ENCODE measurements at regions not wholly inside any gene's neighbourhood (a gene's known extent, or its start where the extent isn't known, plus 50 kb on each side); places are given as distances from the start of the nearest gene placed in this dataset.

- no peak for DNase-seq
Measured at GRCh38 chr5:114644576-114644975, 282.7 kb downstream of the KCNN2 start.

GRCh38 chr5:114636271-114636670 lies 274.4 kb downstream of the KCNN2 start:
- no peak for DNase-seq

GRCh38 chr5:114634967-114635901 lies 273.4 kb downstream of the KCNN2 start:
- DNase-seq = peak; percentile 11

- no peak for DNase-seq
Measured at GRCh38 chr5:114634517-114634916, 272.6 kb downstream of the KCNN2 start.

- peak; percentile 7 for DNase-seq
Measured at GRCh38 chr5:114612406-114612805, 250.5 kb downstream of the KCNN2 start.

GRCh38 chr5:114581136-114581535 lies 219.3 kb downstream of the KCNN2 start:
- no peak for DNase-seq

GRCh38 chr5:114565871-114566270 lies 204.0 kb downstream of the KCNN2 start:
- DNase-seq = no peak

GRCh38 chr5:114565139-114565538 lies 203.3 kb downstream of the KCNN2 start:
- DNase-seq = no peak

- DNase-seq = no peak
Measured at GRCh38 chr5:114561415-114561814, 199.5 kb downstream of the KCNN2 start.

Data from fibroblast of skin of right quadriceps (primary cell).